GM12878 (cell line): ENCODE measurements at regions not wholly inside any gene's neighbourhood (a gene's known extent, or its start where the extent isn't known, plus 50 kb on each side); places are given as distances from the start of the nearest gene placed in this dataset.

Experiments
- CTCF ChIP-seq, 3 experiments: IDR thresholded peaks in 2 of 3; conservative IDR thresholded peaks in 1 of 3; 2 replicates each; pipeline ENCODE4 v1.5.1; 2011; ENCODE audit warnings: low read depth in 3 of 3, low read length in 3 of 3, mild to moderate bottlenecking in 3 of 3, control low read depth in 2 of 3, moderate library complexity in 2 of 3, inconsistent platforms in 1 of 3, mixed read lengths in 1 of 3; ENCODE audit not compliant: control insufficient read depth in 2 of 3, insufficient read depth in 1 of 3; ENCODE audit errors: extremely low read depth in 1 of 3
- POLR2AphosphoS2 ChIP-seq: IDR thresholded peaks from 2 replicates; pipeline ENCODE4 v1.6.1; 2011; ENCODE audit warnings: low read depth, mild to moderate bottlenecking, low read length, improper control_type of control experiment, moderate library complexity
- ZBTB11 ChIP-seq: fragments of 450-650 bp; formaldehyde crosslinking; IDR thresholded peaks from 2 replicates; pipeline ENCODE4 v1.5.0; 2022; ENCODE audit warnings: mild to moderate bottlenecking, missing genetic modification characterization

GRCh38 chr2:65991381-65992197, 443.3 kb upstream of the MEIS1 start:
- TF ChIP-seq POLR2AphosphoS2 (no peak), ZBTB11 (no peak), CTCF (IDR thresholded peaks at IDR 0.05 in 2 of 3, conservative IDR thresholded peaks at IDR 0.05 in 1 of 3; ENCODE audit: control insufficient read depth in 2 of 3, extremely low read depth in 1 of 3, insufficient read depth in 1 of 3, low read depth in 3 of 3, low read length in 3 of 3) (no peak)
